Ovary (tissue), 7 donors: ENCODE measurements at regions not wholly inside any gene's neighbourhood (a gene's known extent, or its start where the extent isn't known, plus 50 kb on each side); places are given as distances from the start of the nearest gene placed in this dataset.

Source experiments
- DNase-seq, 5 donors: peaks; one replicate each; pipeline ENCODE4 v3.0.0-alpha.2; 2019 to 2020
- H3K27ac ChIP-seq, 2 donors: fragments of 200-600 bp; one replicate each; pipeline versions ENCODE4 v1.5.1 to v1.8.0; 2019 to 2022
- H3K27me3 ChIP-seq: fragments of 200-600 bp; one replicate; pipeline ENCODE4 v1.8.0; 2022
- H3K36me3 ChIP-seq: fragments of 200-600 bp; sonication (generic); one replicate; pipeline ENCODE4 v1.5.1; 2019
- H3K4me1 ChIP-seq: one replicate; pipeline ENCODE4 v1.8.1; 2013; ENCODE audit warnings: mild to moderate bottlenecking, moderate library complexity; ENCODE audit not compliant: insufficient read depth
- H3K4me3 ChIP-seq: fragments of 200-600 bp; sonication (generic); one replicate; pipeline ENCODE4 v1.5.1; 2017
- H3K9me3 ChIP-seq, 2 donors: fragments of 200-600 bp in 1 of 2; sonication (generic) in 1 of 2; one replicate each; pipeline versions ENCODE4 v1.5.1 to v1.8.1; 2013 to 2019; ENCODE audit warnings: mild to moderate bottlenecking in 1 of 2, moderate library complexity in 1 of 2
- EP300 ChIP-seq: sonication (generic); formaldehyde crosslinking; IDR thresholded peaks from one replicate; pipeline ENCODE4 v1.6.1; 2017; ENCODE audit warnings: antibody characterized with exemption
- POLR2A ChIP-seq: fragments of 450-650 bp; IDR thresholded peaks from one replicate; pipeline ENCODE4 v1.6.1; 2017; ENCODE audit warnings: antibody characterized with exemption, mild to moderate bottlenecking, moderate library complexity
- WGBS, 3 donors: extraction: QIAGEN DNeasy Blood & Tissue Kit in 1 of 3; methylation state at CpG; one replicate each; pipeline versions ENCODE4 v1.1.5 to v1.1.7; 2013 to 2017; 5-methylcytosine and 5-hydroxymethylcytosine counted together
- intact Hi-C, 4 donors: fragments of 100-400 bp; cut with DNase I; formaldehyde crosslinking; loops; one replicate each; pipeline versions ENCODE4 v1.11.0 to v1.15.1; 2022 to 2023
- TF ChIP-seq, protein P1 (sequence below), 3 donors: fragments of 450-650 bp in 2 of 3; fragments of 200-600 bp in 1 of 3; IDR thresholded peaks; one replicate each; pipeline versions ENCODE4 v1.5.1 to v1.8.0; 2016 to 2022; ENCODE audit warnings: antibody characterized with exemption in 3 of 3, mild to moderate bottlenecking in 1 of 3
- donor health status: DM: no; HTN: no; CAD: no; lungs with moderate emphysema.
- donor health status: DM: no; HTN: no; CAD: no.
- donor health status: Bipolar disorder and iron deficiency.
- donor health status: DM: no; HTN: no; CAD: no.
- donor health status: DM: yes; HTN: yes; CAD: no.

DNA sequence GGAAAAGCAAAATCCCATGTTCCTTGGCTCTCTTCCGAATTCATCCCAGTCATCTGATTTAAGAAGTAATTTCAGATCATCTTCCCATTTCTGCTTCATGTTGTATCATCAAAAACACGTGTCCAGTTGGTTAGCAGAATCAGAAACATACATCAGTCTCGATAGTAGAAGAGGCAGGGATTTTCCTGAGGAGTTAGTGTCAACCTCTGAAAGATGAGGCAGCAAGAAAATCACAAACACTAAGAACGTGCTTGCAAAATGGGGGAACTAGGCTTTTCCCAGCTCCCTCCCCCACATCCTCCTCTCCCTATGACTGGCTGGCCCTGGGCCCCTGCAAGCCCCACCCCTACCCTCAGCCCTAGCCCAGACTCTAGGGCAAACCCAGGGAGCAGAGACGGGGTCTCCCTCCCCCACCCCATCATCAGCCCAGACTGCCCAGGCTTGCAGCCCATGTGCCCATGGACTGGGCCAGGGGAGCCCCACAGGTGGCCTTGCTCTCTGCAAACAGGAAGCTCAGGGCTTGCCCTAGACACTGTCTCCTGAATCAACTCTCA is 161.0 kb upstream of the ID2 start:
- Histone ChIP-seq H3K36me3 (no peaks in the 10 kb centered on the region), H3K4me1 (no peaks in the 10 kb centered on the region), H3K27me3 (no peaks in the 10 kb centered on the region), H3K4me3 (no peak overlapping the region), H3K27ac (no peak overlapping the region), H3K9me3 (no peaks in the 10 kb centered on the region)
- no peak for DNase-seq
- 78 to 91% (median 84%) methylated on average over 5 of the region's 5 CpGs for WGBS, 3 donors
- intact Hi-C loops = no loop called here
- TF ChIP-seq, protein P1, sequence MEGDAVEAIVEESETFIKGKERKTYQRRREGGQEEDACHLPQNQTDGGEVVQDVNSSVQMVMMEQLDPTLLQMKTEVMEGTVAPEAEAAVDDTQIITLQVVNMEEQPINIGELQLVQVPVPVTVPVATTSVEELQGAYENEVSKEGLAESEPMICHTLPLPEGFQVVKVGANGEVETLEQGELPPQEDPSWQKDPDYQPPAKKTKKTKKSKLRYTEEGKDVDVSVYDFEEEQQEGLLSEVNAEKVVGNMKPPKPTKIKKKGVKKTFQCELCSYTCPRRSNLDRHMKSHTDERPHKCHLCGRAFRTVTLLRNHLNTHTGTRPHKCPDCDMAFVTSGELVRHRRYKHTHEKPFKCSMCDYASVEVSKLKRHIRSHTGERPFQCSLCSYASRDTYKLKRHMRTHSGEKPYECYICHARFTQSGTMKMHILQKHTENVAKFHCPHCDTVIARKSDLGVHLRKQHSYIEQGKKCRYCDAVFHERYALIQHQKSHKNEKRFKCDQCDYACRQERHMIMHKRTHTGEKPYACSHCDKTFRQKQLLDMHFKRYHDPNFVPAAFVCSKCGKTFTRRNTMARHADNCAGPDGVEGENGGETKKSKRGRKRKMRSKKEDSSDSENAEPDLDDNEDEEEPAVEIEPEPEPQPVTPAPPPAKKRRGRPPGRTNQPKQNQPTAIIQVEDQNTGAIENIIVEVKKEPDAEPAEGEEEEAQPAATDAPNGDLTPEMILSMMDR (IDR thresholded peaks at IDR 0.05) = no peak
- no peak for TF ChIP-seq POLR2A
- no peak for TF ChIP-seq EP300

DNA sequence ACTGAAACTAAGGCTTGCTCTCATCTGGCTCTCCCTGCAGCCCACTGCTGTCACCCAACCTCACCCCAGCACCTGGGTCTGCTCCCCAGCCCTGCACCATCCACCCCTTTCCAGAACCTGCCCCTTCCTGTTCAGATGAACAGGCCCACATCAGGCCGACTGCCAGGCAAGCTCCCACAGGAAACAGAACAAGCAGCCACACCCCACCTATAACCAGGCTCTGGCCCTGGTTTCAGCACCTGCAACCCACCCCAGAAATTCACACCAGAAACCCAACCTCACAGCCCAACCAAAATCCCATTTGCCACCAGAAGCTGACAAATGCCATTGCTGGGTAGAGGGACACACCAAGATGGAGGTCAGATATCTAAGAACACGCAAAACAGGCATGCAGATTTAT is 159.2 kb upstream of the ID2 start:
- Histone ChIP-seq H3K27me3 (no peaks in the 10 kb centered on the region), H3K4me1 (no peaks in the 10 kb centered on the region), H3K27ac (no peak overlapping the region), H3K9me3 (no peaks in the 10 kb centered on the region), H3K36me3 (no peaks in the 10 kb centered on the region), H3K4me3 (no peak overlapping the region)
- WGBS, 3 donors = 95 to 97% (median 97%) methylated on average over 2 of the region's 2 CpGs
- TF ChIP-seq, protein P1 (IDR thresholded peaks at IDR 0.05) = no peak
- TF ChIP-seq POLR2A = no peak
- no peak for TF ChIP-seq EP300
- intact Hi-C loops = no loop called here
- no peak for DNase-seq

DNA sequence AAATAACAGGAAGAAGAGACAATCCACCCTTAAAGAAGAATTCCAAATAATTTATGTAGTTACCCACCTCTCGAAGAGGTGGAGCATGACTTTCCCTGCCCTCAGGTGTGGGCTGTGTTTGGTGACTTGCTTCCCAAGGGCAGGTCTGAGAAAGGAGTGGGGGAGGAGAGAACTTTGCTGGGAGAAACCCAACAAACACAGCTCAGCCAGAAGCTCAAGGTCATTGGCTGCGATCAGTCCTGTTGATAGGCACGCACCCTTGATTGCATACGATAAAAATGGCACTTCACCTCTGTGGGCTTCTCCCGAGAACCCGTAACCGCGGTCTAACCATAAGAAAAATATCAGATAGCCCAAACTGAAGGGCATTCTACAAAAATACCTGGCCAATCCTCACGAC is 157.5 kb upstream of the ID2 start:
- intact Hi-C loops = no loop called here
- DNase-seq = no peak
- H3K4me1 ChIP-seq = no peaks in the 10 kb centered on the region
- H3K4me3 ChIP-seq = no peak overlapping the region
- TF ChIP-seq, protein P1 (IDR thresholded peaks at IDR 0.05) = no peak
- no peak for TF ChIP-seq POLR2A
- no peak for TF ChIP-seq EP300
- H3K9me3 ChIP-seq = no peaks in the 10 kb centered on the region
- WGBS, 3 donors = 77 to 89% (median 83%) methylated on average over 9 of the region's 9 CpGs
- no peak overlapping the region for H3K27ac ChIP-seq
- no peaks in the 10 kb centered on the region for H3K36me3 ChIP-seq
- H3K27me3 ChIP-seq = no peaks in the 10 kb centered on the region

GRCh38 chr2:8524823-8525222 is 157.0 kb upstream of the ID2 start:
- no peaks in the 10 kb centered on the region for H3K9me3 ChIP-seq
- intact Hi-C loops = no loop called here
- 87 to 89% (median 88%) methylated on average over 8 of the region's 8 CpGs for WGBS, 3 donors

More at GRCh38 chr2:8524823-8525222, 157.0 kb upstream of the ID2 start:
- Histone ChIP-seq H3K27ac (no peak overlapping the region), H3K4me3 (no peak overlapping the region), H3K27me3 (no peaks in the 10 kb centered on the region), H3K36me3 (no peaks in the 10 kb centered on the region), H3K4me1 (no peaks in the 10 kb centered on the region)
- TF ChIP-seq, protein P1 (IDR thresholded peaks at IDR 0.05) = no peak
- no peak for TF ChIP-seq POLR2A
- TF ChIP-seq EP300 = no peak
- DNase-seq = no peak
